Retina (tissue), 1 donor: ENCODE measurements at regions not wholly inside any gene's neighbourhood (a gene's known extent, or its start where the extent isn't known, plus 50 kb on each side); places are given as distances from the start of the nearest gene placed in this dataset.

ENCODE experiments used
- DNase-seq: peaks from one replicate; pipeline ENCODE4 v3.0.0-alpha.2; 2016

DNA sequence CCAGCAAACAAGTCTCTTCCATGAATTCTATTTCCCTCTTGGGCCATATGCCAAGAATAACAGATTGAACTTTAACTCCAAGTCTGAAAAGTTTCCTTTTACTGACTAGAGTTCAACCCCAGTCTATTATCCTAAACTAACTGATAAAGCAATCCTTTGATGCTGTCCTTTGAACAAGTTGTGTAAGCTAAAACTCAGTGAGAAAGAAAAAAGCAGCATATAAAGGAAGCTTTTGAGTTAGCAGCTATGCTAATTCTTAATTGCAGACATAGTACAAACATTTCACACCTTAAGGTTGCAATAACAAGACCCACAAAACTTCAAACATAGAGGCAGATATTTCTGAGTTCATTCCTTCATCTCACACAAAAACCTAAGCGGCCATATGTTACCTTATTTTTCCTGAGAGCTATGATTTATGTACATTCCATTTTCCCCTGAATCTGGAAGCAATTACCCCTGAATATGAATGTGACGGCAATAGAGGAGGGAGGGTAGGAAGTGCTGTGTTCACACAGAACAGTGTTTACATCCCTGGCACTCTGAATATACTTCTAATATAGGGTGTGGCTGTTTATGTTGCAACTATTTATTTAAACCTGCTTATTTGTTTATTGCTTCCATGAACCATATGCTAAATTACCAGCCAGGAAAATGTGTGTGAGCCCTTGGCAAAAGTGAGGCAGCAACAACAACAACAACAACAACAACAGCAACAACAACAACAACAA lies 180.6 kb downstream of the IRS1 start:
- DNase-seq, result no peak

DNA sequence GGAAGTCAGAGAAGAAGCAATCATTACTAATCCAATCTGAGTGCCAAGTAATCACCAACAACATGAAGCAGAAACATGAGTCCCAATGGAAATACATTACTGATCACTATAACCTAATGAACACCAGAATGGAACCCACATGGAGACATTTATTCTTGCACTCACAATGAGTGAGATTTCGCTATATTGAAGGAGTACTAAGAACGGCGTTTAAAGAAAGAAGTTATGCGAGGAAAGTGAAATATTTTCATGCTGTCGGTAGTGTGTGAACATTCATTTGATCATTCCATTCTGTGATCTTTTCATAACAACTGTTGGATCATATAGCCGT lies 181.1 kb downstream of the IRS1 start:
- DNase-seq, result no peak

DNA sequence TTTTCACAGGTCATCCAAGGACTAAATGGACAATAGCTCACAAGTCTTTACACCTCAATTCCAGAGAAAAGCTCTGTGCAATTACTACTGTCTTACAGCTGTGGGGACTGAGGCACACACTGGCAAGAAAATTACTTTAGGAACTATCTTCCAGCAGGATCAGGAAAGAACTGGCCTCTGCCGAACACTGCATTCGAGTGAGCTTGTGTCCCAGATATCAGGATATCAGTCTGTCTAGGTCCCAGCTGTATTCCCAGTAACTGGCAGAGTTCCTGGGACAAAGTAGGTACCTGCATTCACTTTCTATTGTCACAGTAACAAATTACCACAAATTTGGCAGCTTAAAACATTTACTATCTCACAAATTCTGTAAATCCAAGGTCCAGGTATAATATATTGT lies 183.7 kb downstream of the IRS1 start:
- no peak for DNase-seq

DNA sequence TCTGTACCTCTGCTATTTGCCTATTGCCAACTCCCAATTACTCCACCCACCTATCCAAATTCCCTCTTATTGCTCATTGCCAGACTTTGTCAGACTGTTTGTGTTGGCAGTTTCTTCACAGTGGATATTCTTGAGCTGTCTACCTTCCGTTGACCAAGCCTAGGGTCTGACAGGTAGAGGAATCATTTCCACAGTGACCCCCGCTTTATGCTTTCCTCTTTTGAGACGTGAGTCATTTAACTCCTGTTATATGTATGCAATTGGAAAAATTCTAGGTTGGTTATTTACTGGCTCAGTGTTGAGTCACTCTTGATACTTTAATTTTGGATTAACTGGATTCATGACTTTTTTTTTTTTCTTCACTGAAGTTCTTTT lies 187.7 kb downstream of the IRS1 start:
- DNase-seq, result no peak

DNA sequence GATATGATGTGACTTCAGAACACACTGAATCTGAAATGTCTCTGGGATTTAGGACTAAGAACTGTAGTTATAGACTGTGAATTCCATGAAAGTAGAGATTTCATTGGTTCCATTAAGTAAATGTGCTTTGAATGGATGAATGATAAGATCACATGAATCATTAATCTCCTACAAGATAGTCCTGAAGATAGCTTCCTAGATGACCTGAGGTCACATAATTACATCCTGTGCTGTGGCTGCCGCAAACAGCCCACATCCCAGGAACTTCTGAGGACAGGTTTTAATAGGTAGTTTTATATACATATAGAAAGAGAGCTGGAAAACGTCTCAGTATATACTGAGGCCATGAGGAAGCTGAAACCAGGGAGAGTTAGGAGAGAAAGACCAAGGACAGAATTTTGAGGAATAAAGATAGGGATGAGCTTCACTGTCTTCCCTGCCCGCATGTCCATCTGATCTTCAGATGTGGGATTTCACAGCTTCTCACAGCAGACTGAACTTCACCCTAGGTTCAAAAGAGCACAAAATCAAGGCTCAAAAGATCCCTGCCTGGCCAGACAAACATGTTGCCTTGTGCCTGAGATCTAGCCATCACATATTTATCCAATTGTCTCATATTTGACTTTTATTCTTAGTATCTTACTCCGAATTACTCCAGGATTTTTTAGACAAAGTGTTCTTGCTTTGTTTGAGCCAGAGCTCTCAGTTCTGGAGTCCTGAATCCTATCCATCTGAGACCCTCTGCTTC lies 188.2 kb downstream of the IRS1 start:
- no peak for DNase-seq

DNA sequence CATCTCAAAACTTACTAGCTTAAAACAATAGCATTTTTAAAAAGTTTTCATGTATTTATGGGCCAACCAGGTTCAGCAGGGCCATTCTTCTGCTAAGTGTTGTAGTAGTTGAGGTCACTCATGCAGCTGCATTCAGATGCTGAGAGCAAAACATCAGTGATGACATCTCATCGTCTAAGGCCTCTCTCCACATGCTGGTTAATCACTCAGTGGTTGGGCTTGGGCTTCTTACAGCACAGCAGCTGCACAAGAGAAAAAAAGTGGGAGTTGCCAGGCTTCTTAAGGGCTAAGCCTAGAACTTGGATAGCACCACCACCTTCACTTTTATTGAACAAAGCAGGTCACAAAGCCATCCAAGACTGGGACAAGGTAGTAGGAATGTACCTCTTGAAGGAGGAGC lies 190.3 kb downstream of the IRS1 start:
- DNase-seq, result no peak

DNA sequence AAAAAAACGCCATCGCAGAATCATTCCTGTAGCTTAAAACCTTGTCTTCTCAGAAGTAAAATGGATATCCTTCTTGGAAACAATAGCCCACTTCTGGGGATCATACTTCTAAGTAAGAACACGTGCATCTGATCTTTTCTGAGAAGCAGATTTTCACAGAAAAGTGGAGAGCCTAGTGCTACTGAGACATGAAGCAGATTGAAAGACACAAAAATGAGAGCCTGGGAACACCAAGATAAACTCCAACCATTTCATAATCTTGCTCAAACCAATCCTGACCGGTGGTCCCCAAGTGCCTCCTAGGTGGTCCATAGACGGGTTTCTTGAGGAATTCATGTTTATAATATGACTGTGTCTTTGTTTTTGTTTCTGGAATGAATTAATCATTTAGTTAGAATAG lies 191.2 kb downstream of the IRS1 start:
- DNase-seq, result no peak

DNA sequence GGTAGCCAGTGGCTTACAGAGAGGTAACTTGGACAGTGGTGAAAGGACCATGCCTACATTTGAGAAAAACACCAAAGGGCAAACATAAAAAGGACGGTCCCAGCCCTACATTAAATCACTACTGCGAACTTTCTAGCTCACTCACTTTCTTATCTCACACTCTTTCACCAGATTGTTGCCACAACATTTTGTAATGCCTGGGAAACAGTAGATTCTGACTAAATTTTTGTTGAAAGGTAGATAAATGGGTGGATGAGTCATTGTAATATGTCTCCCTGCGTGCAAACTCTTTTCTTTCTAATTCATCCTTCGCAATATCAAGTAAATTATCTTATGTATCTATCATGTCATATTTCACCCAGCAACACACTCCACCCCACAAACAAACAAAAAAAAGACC lies 192.2 kb downstream of the IRS1 start:
- DNase-seq, result no peak

DNA sequence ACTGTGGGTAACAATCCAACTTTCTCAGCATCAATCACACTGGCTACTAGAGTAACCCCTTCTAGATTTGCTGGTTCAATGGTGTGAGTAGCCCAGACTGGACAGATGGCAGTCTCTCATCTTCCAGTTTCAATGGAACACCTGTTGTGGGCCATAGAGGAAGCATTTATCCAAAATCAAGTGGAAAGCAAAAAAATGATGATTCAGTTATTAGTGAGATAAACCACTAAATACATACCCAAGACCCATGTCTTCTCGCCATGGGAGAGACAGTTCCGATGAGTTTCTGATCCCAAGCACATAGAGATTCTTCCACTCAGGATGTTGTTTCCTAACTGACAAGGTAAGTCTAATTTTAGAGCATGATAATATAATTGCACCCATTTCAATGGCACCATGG lies 194.0 kb downstream of the IRS1 start:
- DNase-seq, result no peak

DNA sequence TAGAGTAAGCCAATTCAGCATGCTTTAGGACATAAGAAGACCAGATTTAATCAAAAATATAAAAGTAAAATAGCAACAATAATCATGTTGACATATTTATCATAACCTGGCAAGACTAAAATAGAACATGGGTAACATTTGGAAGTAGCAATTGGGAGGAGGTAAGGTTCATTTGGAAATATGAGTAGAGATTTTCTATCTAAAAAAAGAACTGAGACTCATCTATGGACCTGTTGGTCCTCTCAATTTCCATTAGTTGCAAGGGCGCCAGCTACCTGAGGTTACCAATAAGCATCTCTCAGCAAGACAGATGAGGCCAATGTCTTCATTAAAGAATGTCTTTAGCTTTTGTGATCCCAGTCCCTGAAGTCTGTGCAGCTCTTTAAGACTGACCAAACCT lies 196.0 kb downstream of the IRS1 start:
- DNase-seq, result no peak

DNA sequence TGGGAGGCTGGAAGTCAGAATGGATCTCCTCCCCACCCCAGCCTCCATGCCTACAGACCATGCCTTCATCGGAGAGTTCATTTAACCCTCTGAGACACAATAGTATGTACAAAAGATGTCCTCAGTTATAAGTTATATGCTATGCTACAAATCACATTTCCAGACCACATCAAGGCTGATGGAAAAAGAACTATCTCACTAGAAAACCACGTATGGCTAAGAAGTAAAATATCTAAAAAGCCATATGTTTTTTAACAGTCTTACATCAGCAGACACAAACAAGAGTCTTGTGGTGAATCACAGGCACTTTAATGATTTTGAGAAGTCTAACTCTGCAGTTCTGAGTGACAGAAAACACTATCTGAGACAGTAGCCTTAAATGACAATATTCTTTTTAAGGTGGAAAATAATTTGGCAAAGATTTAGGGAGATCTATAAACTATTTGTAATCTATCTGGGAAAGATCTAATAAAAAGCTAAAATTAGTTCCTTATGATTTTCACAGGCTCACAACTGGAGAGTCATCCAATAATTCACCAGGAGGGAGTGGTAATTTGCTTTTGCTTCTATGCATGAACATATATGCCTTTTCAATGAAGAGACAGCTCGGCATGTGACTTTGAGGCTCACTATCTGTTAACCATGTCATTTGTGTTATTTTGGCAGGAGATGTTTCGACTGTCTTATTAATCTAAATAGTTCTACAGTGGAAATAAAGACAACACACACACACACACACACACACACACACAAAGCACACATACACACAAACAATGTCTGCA lies 197.5 kb downstream of the IRS1 start:
- peak; percentile 28 for DNase-seq

DNA sequence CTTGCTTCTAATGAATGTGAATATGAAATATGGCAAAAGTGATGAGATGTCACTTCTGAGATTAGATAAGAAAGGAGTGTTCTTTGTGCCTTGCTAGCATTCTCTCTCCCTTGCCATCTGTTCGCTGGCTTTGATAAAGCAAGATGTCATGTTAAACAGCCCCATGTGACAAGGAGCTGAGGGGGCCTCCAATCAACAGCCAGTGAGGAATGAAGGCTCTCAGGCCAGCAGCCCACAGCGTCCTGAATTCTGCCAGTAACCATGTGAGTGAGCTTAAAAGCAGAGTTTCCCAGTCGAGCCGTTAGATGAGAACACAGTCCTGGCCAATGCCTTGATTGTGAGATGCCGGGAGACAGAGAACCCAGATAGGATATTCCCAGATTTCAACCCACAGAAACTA lies 198.8 kb downstream of the IRS1 start:
- DNase-seq, result no peak

DNA sequence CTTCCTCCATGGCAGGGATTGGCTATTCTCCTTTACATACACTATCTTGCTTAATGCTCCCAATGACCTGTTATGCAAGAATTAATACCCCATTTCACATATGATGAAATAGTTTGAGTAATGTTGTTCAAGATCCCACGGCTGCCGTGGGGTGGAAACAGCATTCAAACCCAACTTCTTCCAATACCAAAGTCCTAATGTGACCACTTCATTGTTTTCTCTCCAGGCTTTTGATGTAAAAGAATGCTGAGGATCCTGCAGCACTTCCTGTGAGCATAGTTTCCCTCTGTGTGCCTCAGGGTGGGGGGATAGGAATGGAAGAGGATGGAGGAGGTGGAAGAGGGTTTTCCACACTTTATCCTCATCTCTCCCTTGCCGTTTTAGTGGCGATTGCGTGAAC lies 199.4 kb downstream of the IRS1 start:
- DNase-seq, result no peak

DNA sequence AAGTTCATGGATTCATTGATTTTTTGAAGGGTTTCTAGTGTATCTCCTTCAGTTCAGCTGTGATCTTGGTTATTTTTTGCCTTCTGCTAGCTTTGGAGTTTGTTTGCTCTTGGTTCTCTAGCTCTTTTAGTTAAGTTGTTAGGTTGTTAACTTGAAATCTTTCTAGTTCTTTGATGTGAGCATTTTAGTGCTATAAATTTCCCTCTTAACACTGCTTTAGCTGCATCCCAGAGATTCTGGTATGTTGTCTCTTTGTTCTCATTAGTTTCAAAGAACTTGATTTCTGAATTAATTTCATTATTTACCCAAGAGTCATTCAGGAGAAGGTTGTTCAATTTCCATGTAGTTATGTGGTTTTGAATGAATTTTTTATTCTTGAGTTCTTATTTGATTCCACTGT lies 210.6 kb downstream of the IRS1 start:
- DNase-seq, result no peak

DNA sequence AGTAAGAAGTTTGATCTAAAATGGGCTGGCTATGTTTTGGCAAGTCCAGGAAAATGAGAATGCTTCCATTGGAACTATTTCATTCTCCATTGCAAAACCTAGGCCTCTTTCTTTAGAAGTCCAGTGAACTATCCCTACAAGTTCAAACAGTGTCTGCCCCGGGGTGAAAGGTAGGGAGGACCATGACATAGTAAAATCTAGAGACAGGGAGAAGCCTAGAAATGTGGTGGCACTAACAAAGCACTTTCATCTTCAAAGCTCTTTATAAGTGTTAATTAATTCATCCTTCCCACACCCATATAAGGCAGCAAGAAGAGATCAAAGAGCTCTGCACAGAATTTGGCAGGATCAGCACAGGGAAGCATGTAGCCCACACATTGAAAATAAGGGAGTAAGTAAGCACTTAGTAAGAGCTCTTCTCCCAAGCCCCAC lies 214.5 kb downstream of the IRS1 start:
- DNase-seq, result no peak

DNA sequence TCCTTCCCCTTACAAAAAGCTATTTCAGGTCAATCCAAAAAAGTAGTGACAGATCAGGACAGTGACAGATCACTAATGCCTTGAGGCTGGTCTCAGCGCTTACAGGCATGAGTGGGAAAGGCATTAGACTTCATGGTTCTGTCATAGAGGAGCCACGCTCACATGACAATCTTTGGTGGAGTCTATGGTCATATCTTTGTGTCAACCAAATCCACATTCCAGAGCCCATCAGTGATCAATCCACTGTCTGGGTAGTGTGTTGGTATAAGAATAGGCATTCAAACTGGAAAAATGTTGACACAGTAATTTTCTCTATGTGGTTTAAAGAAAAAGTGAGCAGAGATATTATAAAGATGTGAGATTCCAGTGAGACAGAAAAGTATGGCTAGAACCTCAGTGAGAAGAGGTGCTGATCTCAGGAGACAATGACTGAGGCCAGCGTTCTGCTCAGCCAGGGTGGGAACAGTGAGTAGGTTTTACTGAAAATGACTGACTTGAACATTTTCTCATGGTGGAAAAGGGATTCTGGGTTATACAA lies 215.0 kb downstream of the IRS1 start:
- no peak for DNase-seq

DNA sequence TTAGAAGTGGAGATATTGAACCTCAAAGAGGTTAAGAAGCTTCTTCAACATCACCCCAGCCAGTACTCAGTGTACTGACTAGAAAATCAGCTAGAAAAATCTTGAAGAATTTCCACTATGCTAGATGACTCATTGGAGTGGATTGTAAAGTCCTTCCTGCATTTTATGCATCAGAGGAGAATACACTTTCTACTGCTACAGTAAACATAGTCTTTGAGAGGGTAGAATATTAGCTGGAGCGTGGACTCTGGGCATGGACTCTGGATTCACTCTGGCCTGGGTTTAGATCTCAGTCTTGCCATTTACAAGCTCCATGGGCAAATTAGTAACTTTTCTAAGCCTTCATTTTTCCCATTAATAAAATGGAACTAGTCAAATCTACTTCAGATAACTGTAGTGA lies 215.9 kb downstream of the IRS1 start:
- no peak for DNase-seq

DNA sequence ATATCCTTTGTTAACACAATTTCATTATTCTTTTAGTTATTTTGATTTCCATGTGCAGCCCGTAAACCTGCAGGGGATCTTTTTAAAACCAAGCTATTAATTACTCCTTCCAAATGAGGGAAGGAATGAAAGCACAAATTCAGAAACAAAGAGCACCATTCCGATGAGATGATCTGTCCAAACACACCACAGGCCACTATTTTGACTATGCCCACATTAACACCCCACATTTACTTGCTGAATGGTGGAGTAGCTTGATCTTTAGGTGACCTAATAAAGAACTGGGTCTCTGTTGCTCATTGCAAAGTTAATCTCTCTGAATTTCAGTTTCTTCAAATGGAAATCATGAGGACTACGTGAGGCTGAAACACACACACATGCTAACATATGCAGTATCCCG lies 218.0 kb downstream of the IRS1 start:
- no peak for DNase-seq

DNA sequence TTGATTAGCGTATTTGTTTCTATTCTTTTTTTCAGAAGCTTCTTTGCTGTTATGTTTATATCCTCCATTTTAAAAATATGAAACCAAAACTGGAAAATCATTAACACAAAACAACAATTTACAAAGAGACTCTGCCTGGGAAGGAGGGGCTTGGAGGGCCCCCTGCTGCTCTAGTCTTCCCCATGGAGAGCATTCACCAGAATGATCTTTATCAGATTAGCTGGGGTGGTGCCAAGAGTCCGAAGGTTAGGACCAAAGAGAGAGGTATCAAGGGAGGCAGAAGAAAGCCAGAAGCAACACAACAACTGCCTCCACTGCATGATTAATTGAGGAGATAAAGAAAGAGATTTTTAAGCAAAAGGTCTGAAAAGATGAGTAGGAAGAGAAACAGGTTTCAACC lies 218.6 kb downstream of the IRS1 start:
- DNase-seq, result no peak

DNA sequence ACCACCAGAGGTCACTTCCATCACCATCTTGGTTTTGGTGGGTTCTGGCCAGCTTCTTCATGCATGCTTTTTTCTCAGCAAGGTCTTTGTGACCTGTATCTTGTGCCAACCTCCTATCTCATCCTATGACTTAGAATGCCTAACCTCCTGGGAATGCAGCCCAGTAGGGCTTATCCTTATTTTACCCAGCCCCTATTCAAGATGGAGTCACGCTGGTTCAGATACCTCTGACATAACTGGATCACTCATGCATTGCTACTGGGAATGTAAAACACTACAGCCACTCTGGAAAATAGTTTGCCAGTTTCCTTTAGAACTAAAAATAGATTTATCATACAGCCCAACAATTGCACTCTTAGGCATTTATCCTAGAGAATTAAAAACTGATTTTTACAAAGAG lies 219.2 kb downstream of the IRS1 start:
- no peak for DNase-seq

DNA sequence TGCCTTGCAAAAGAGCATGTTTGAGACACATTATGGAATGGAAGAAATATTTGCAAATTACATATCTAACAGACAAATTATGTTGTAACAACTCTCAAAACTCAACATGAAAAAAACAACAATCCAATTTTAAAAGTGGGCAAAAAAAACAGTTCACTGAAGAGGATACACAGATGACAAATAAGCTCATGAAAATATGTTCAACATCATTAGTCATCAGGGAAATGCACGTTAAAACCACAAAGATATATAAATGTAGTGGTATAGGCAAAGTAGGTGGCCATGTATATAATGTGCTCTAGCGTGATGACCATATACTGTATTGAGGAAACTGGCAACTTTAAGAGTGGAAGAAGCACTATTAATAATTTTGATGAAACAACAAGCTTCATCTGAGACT lies 220.1 kb downstream of the IRS1 start:
- no peak for DNase-seq

DNA sequence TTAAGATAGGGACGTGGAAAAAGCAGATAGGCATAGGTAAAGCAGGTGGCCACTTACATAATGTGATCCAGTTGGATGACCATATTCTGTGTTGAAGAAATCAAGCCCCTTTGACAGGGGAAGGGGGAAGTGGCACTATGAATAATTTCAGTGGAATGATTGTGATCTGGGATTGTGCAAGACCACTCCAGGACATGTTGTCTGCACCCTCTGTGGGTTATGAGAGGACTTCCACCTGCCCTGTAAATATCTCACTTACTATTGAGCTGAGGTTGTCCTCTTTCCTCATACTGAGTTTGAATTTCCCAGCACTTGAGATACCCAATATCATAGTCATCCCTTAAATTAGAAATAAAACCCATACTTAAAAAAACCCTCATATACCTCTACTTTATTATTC lies 220.7 kb downstream of the IRS1 start:
- no peak for DNase-seq

DNA sequence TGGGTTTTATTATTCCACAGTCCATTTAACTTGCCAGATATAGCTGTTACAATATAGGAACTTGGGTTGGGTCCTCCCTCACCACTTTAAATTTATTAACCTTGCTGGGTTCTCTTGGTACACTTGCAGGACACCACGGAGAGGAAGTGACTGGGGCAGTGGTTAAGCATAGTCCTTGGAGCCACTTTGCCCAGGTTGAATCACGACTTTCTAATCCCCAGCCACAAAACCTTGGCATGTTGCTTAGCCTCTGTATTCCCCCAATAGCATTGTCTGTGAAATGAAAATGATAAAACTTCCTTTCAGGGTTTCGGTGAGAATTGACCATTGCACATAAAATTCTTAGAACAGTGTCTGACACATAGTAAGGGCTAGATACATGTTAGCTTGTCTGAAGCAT lies 221.2 kb downstream of the IRS1 start:
- no peak for DNase-seq

DNA sequence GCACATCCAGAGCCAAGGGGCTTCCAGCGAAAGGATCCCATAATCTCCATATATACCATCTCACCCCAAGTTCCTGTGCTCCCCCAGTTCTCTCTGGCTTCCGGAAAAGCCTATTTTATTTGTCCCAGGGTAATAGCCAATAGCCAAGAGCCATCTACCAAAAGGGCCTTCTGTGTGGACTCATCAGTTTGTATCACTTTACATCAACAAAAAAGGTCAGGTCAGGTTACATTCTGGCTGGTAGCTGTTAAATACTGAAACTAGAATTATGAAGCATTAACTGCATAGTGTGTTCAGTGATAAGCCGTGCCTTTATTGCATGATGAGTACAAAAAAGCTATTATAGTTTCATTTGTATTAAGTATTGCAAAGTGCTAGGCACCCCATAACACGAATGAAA lies 223.7 kb downstream of the IRS1 start:
- no peak for DNase-seq
